Liver (tissue), 7 donors: ENCODE measurements at regions not wholly inside any gene's neighbourhood (a gene's known extent, or its start where the extent isn't known, plus 50 kb on each side); places are given as distances from the start of the nearest gene placed in this dataset.

Experiments
- DNase-seq: peaks from one replicate; pipeline ENCODE4 v3.0.0-alpha.2; 2017; ENCODE audit warnings: low spot score
- H3K27ac ChIP-seq, 2 donors: one replicate each; pipeline ENCODE4 v1.7.0; 2013; ENCODE audit warnings: inconsistent platforms in 2 of 2, low read length in 2 of 2, control low read depth in 1 of 2, low read depth in 1 of 2, mild to moderate bottlenecking in 1 of 2
- H3K27me3 ChIP-seq, 4 donors: one replicate each; pipeline versions ENCODE4 v1.6.1 to v1.7.0; 2013; ENCODE audit warnings: low read length in 3 of 4, inconsistent platforms in 1 of 4, mild to moderate bottlenecking in 1 of 4, moderate library complexity in 1 of 4; ENCODE audit not compliant: control insufficient read depth in 4 of 4, insufficient read depth in 4 of 4
- H3K36me3 ChIP-seq, 4 donors: one replicate each; pipeline versions ENCODE4 v1.6.1 to v1.7.0; 2013; ENCODE audit warnings: low read length in 3 of 4, mild to moderate bottlenecking in 3 of 4, low read depth in 1 of 4, moderate library complexity in 1 of 4; ENCODE audit not compliant: control insufficient read depth in 4 of 4, insufficient read depth in 3 of 4
- H3K4me1 ChIP-seq, 4 donors: one replicate each; pipeline versions ENCODE4 v1.6.1 to v1.7.0; 2013; ENCODE audit warnings: low read length in 3 of 4, mild to moderate bottlenecking in 3 of 4, moderate library complexity in 1 of 4; ENCODE audit not compliant: control insufficient read depth in 4 of 4, insufficient read depth in 4 of 4
- H3K4me3 ChIP-seq, 3 donors: one replicate each; pipeline versions ENCODE4 v1.6.1 to v1.7.0; 2013; ENCODE audit warnings: low read length in 3 of 3, control low read depth in 1 of 3, low read depth in 1 of 3, mild to moderate bottlenecking in 1 of 3
- H3K9ac ChIP-seq, 2 donors: one replicate each; pipeline ENCODE4 v1.7.0; 2013; ENCODE audit warnings: low read length in 2 of 2, mild to moderate bottlenecking in 2 of 2, moderate library complexity in 2 of 2, control low read depth in 1 of 2, low read depth in 1 of 2
- H3K9me3 ChIP-seq, 4 donors: one replicate each; pipeline versions ENCODE4 v1.6.1 to v1.7.0; 2013; ENCODE audit warnings: low read length in 3 of 4; ENCODE audit not compliant: control insufficient read depth in 4 of 4
- FOXA1 ChIP-seq: IDR thresholded peaks from 2 replicates; pipeline ENCODE4 v1.6.1; 2016; ENCODE audit warnings: antibody characterized with exemption
- HNF4A ChIP-seq, 2 donors: conservative IDR thresholded peaks; 2 replicates each; pipeline ENCODE4 v1.6.1; 2016; ENCODE audit warnings: antibody characterized with exemption in 2 of 2, mild to moderate bottlenecking in 2 of 2
- HNF4G ChIP-seq: IDR thresholded peaks from 2 replicates; pipeline ENCODE4 v1.6.1; 2016; ENCODE audit warnings: antibody characterized with exemption
- RAD21 ChIP-seq, 2 donors: IDR thresholded peaks; 2 replicates each; pipeline ENCODE4 v1.6.1; 2016; ENCODE audit warnings: antibody characterized with exemption in 2 of 2, mild to moderate bottlenecking in 2 of 2
- RXRA ChIP-seq, 2 donors: IDR thresholded peaks; 2 replicates each; pipeline ENCODE4 v1.6.1; 2017 to 2018; ENCODE audit warnings: antibody characterized with exemption in 2 of 2, mild to moderate bottlenecking in 1 of 2
- SP1 ChIP-seq: IDR thresholded peaks from 2 replicates; pipeline ENCODE4 v1.6.1; 2018; ENCODE audit warnings: antibody characterized with exemption, mild to moderate bottlenecking
- TAF1 ChIP-seq: conservative IDR thresholded peaks from 2 replicates; pipeline ENCODE4 v1.6.1; 2016; ENCODE audit warnings: antibody characterized with exemption, mild to moderate bottlenecking
- YY1 ChIP-seq: IDR thresholded peaks from 2 replicates; pipeline ENCODE4 v1.6.1; 2016; ENCODE audit warnings: antibody characterized with exemption, mild to moderate bottlenecking
- WGBS: extraction: QIAGEN DNeasy Blood & Tissue Kit; methylation state at CpG from one replicate; pipeline ENCODE4 v1.1.7; 2013; 5-methylcytosine and 5-hydroxymethylcytosine counted together
- TF ChIP-seq, protein P1 (sequence below): IDR thresholded peaks from 2 replicates; pipeline ENCODE4 v1.6.1; 2016; ENCODE audit warnings: antibody characterized with exemption, mild to moderate bottlenecking
- TF ChIP-seq, protein P2 (sequence below): IDR thresholded peaks from 2 replicates; pipeline ENCODE4 v1.6.1; 2016; ENCODE audit warnings: antibody characterized with exemption
- TF ChIP-seq, protein P3 (sequence below): IDR thresholded peaks from 2 replicates; pipeline ENCODE4 v1.6.1; 2016; ENCODE audit warnings: antibody characterized with exemption
- TF ChIP-seq, protein P4 (sequence below): IDR thresholded peaks from 2 replicates; pipeline ENCODE4 v1.6.1; 2016; ENCODE audit warnings: antibody characterized with exemption
- donor health status: healthy.
- donor health status: healthy.
- donor health status: healthy.
- donor health status: healthy.

DNA sequence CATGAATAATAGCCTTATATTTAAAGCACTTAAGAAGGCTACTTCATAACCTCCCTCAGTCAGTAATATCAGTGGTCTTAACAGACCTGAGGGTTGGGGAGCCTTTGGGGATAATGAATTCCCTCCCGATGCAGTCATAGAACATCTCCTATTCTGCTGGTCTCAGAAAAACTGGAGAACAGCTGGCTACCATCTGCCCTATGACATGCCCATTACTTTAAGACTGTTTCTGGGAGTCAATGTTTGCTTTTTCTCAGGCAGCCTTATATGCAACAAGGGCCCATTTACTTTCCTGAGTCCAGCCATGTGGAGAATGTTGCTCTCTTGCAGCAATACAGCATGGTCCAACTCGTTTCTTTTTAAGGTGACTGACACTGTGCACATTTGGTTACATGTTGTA, 161.7 kb upstream of the PARP11 start:
- no peaks in the 10 kb centered on the region for H3K9me3 ChIP-seq
- TF ChIP-seq HNF4G, result no peak
- TF ChIP-seq, protein P1, sequence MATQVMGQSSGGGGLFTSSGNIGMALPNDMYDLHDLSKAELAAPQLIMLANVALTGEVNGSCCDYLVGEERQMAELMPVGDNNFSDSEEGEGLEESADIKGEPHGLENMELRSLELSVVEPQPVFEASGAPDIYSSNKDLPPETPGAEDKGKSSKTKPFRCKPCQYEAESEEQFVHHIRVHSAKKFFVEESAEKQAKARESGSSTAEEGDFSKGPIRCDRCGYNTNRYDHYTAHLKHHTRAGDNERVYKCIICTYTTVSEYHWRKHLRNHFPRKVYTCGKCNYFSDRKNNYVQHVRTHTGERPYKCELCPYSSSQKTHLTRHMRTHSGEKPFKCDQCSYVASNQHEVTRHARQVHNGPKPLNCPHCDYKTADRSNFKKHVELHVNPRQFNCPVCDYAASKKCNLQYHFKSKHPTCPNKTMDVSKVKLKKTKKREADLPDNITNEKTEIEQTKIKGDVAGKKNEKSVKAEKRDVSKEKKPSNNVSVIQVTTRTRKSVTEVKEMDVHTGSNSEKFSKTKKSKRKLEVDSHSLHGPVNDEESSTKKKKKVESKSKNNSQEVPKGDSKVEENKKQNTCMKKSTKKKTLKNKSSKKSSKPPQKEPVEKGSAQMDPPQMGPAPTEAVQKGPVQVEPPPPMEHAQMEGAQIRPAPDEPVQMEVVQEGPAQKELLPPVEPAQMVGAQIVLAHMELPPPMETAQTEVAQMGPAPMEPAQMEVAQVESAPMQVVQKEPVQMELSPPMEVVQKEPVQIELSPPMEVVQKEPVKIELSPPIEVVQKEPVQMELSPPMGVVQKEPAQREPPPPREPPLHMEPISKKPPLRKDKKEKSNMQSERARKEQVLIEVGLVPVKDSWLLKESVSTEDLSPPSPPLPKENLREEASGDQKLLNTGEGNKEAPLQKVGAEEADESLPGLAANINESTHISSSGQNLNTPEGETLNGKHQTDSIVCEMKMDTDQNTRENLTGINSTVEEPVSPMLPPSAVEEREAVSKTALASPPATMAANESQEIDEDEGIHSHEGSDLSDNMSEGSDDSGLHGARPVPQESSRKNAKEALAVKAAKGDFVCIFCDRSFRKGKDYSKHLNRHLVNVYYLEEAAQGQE, result no peak
- TF ChIP-seq TAF1, result no peak
- TF ChIP-seq, protein P2, sequence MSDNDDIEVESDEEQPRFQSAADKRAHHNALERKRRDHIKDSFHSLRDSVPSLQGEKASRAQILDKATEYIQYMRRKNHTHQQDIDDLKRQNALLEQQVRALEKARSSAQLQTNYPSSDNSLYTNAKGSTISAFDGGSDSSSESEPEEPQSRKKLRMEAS, result no peak
- DNase-seq, result no peak
- H3K27me3 ChIP-seq, result no peaks in the 10 kb centered on the region
- H3K4me3 ChIP-seq, result no peak overlapping the region
- H3K27ac ChIP-seq, result no peak overlapping the region
- 61% methylated on average over 2 of the region's 2 CpGs for WGBS
- no peaks in the 10 kb centered on the region for H3K36me3 ChIP-seq
- H3K4me1 ChIP-seq, result peaks cover 0 to 5% (median 2%) of the 10 kb centered on the region in 4 donors
- no peak overlapping the region for H3K9ac ChIP-seq

DNA sequence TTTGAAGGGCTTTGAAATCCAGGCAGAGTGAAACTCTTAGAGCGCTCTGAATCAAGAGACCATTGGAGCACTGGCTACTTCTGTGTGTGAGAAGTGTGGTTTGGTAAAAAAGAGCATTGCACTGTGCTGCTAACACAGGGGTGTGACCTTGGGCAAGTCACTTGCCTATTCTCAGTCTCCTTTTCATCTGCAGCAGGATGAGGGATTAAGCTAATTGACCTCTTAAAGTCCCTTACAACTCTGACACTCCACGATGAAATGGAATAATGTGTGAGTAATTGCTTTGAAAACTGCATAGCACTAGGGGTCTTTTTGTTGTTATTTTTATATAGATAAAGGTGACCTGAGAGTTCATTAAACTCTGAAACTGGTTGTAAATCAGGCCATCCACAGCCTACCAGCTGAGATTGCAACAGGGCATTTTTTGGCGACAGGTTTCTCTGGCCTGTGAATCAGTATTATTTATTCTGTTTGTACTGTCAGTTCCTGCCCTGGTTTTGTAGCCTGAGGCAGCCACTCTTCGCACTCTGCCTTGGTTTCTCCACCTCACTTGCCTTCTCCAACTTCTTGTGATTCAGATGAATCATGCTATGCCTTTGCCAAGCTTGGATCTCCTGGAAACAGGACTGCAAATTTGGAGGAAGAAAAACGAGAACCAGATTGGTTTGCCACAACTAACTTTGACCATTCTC, 159.9 kb upstream of the PARP11 start:
- Histone ChIP-seq H3K9me3 (no peaks in the 10 kb centered on the region), H3K4me1 (peaks cover 0 to 5% (median 2%) of the 10 kb centered on the region in 4 donors), H3K9ac (no peak overlapping the region), H3K27me3 (no peaks in the 10 kb centered on the region), H3K36me3 (no peaks in the 10 kb centered on the region), H3K27ac (no peak overlapping the region), H3K4me3 (no peak overlapping the region)
- TF ChIP-seq, protein P3, sequence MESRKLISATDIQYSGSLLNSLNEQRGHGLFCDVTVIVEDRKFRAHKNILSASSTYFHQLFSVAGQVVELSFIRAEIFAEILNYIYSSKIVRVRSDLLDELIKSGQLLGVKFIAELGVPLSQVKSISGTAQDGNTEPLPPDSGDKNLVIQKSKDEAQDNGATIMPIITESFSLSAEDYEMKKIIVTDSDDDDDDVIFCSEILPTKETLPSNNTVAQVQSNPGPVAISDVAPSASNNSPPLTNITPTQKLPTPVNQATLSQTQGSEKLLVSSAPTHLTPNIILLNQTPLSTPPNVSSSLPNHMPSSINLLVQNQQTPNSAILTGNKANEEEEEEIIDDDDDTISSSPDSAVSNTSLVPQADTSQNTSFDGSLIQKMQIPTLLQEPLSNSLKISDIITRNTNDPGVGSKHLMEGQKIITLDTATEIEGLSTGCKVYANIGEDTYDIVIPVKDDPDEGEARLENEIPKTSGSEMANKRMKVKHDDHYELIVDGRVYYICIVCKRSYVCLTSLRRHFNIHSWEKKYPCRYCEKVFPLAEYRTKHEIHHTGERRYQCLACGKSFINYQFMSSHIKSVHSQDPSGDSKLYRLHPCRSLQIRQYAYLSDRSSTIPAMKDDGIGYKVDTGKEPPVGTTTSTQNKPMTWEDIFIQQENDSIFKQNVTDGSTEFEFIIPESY, result no peak
- TF ChIP-seq, protein P4, sequence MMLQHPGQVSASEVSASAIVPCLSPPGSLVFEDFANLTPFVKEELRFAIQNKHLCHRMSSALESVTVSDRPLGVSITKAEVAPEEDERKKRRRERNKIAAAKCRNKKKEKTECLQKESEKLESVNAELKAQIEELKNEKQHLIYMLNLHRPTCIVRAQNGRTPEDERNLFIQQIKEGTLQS, result no peak
- TF ChIP-seq HNF4A (conservative IDR thresholded peaks at IDR 0.05), result peak in 1 of 2 donors; percentile 7
- no peak for TF ChIP-seq FOXA1
- no peak for TF ChIP-seq TAF1
- no peak for TF ChIP-seq SP1
- peak; percentile 24 to 53 for TF ChIP-seq RXRA (IDR thresholded peaks at IDR 0.05)
- WGBS, result 61% methylated on average over 5 of the region's 5 CpGs
- DNase-seq, result no peak

DNA sequence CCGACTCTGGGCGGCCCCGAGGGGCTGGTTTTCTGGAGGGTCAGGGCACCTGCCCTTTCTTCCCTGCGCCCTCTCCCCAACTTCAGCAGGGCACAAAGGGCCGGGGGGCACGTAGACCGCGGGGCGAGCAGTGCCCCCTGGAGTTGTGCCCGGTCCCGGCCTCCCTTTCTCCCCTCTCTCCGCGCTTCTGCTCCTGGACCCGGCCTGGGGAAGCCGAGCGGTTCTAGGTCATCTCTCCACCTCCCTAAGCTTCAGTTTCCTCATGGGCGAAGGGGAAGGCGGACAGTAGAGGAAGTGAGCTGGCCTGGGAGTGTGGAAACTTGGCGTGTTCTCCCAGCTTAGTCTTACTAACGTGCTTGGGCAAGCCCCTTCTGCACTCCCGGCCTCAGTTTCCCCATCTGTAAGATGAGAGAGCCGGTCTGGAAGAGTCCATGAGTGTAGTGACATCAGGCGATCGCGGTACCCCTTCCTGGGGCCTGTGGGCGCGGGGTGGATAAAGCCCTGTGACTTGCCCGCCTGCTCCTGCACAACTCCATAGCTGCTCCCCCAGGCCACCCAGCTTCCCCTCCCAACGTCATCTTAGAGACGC, 158.6 kb upstream of the PARP11 start:
- Histone ChIP-seq H3K4me1 (peaks cover 3 to 11% (median 8%) of the 10 kb centered on the region in 4 donors), H3K36me3 (no peaks in the 10 kb centered on the region), H3K27me3 (no peaks in the 10 kb centered on the region), H3K9ac (no peak overlapping the region), H3K27ac (peak overlapping the region in 1 of 2 donors; percentile 56), H3K4me3 (no peak overlapping the region), H3K9me3 (no peaks in the 10 kb centered on the region)
- DNase-seq, result no peak
- peak; percentile 3 for TF ChIP-seq YY1
- no peak for TF ChIP-seq RAD21 (IDR thresholded peaks at IDR 0.05)
- 76% methylated on average over 30 of the region's 30 CpGs for WGBS
